ENCODE measurements at regions not wholly inside any gene's neighbourhood (a gene's known extent, or its start where the extent isn't known, plus 50 kb on each side); places are given as distances from the start of the nearest gene placed in this dataset.

DNA sequence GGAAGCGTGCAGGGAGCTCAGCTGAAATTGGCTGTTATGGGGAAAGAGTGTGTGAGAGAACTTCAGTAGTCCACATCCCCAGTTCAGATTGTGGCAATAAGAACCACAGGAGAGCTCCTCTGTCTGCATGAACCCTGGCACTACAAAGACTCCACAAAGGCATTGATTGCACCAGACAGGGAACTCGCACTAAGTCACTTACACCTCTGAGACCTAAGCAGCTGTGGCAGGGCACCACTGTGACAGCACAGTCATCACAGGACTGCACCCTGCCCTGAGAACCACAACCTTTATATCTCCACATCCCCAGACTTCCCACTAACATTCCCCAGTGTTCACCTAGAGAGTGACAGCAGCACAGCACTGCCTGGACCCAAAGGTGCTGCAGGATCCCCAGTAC, 226.8 kb downstream of the XPNPEP1 start:
- TF ChIP-seq TEAD4 (IDR thresholded peaks at IDR 0.05) (no peak), RAD21 (IDR thresholded peaks at IDR 0.05; ENCODE audit: low read depth) (no peak), CEBPB (IDR thresholded peaks at IDR 0.05) (no peak), YY1 (IDR thresholded peaks at IDR 0.05; ENCODE audit: low read depth) (no peak), ZBTB7A (IDR thresholded peaks at IDR 0.05; ENCODE audit: low read depth) (no peak), TAF1 (IDR thresholded peaks at IDR 0.05; ENCODE audit: low read depth) (no peak)

DNA sequence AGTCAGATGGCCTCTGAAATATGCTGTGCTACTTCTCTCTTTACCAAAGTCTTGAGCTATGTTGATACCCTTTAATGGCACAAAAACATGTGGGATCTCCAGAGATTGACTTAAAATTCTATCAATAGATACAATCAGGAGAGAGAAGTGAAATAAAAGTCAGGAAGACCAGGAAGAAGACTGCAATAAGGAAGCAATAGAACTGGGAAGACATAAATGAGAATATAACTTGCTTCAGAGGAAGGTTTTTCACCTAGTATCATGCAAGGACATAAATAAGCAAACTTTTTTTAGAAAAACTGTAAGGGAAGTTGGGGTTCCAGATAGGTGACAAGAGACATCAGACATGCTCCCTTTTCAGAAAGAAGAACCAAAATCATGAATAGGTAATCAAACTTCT, 227.3 kb downstream of the XPNPEP1 start:
- TF ChIP-seq, protein P1, sequence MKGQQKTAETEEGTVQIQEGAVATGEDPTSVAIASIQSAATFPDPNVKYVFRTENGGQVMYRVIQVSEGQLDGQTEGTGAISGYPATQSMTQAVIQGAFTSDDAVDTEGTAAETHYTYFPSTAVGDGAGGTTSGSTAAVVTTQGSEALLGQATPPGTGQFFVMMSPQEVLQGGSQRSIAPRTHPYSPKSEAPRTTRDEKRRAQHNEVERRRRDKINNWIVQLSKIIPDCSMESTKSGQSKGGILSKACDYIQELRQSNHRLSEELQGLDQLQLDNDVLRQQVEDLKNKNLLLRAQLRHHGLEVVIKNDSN (IDR thresholded peaks at IDR 0.05) = no peak
- no peak for TF ChIP-seq FOXM1 (IDR thresholded peaks at IDR 0.05; ENCODE audit: borderline replicate concordance, low read depth)
- no peak for TF ChIP-seq TEAD4 (IDR thresholded peaks at IDR 0.05)
- no peak for TF ChIP-seq EGR1 (IDR thresholded peaks at IDR 0.05)
- TF ChIP-seq TAF1 (IDR thresholded peaks at IDR 0.05; ENCODE audit: low read depth) = no peak
- TF ChIP-seq EP300 (IDR thresholded peaks at IDR 0.05; ENCODE audit: borderline replicate concordance) = no peak
- TF ChIP-seq, protein P2, sequence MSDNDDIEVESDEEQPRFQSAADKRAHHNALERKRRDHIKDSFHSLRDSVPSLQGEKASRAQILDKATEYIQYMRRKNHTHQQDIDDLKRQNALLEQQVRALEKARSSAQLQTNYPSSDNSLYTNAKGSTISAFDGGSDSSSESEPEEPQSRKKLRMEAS (IDR thresholded peaks at IDR 0.05) = no peak
- TF ChIP-seq CREB1 (IDR thresholded peaks at IDR 0.05; ENCODE audit: low read depth) = no peak
- TF ChIP-seq NFIC (IDR thresholded peaks at IDR 0.05) = no peak
- TF ChIP-seq ZBTB7A (IDR thresholded peaks at IDR 0.05; ENCODE audit: low read depth) = no peak
- TF ChIP-seq, protein P3, sequence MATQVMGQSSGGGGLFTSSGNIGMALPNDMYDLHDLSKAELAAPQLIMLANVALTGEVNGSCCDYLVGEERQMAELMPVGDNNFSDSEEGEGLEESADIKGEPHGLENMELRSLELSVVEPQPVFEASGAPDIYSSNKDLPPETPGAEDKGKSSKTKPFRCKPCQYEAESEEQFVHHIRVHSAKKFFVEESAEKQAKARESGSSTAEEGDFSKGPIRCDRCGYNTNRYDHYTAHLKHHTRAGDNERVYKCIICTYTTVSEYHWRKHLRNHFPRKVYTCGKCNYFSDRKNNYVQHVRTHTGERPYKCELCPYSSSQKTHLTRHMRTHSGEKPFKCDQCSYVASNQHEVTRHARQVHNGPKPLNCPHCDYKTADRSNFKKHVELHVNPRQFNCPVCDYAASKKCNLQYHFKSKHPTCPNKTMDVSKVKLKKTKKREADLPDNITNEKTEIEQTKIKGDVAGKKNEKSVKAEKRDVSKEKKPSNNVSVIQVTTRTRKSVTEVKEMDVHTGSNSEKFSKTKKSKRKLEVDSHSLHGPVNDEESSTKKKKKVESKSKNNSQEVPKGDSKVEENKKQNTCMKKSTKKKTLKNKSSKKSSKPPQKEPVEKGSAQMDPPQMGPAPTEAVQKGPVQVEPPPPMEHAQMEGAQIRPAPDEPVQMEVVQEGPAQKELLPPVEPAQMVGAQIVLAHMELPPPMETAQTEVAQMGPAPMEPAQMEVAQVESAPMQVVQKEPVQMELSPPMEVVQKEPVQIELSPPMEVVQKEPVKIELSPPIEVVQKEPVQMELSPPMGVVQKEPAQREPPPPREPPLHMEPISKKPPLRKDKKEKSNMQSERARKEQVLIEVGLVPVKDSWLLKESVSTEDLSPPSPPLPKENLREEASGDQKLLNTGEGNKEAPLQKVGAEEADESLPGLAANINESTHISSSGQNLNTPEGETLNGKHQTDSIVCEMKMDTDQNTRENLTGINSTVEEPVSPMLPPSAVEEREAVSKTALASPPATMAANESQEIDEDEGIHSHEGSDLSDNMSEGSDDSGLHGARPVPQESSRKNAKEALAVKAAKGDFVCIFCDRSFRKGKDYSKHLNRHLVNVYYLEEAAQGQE (IDR thresholded peaks at IDR 0.05; ENCODE audit: low read depth) = no peak
- no peak for TF ChIP-seq TCF12 (IDR thresholded peaks at IDR 0.05; ENCODE audit: low read depth)
- TF ChIP-seq YY1 (IDR thresholded peaks at IDR 0.05; ENCODE audit: low read depth) = no peak
- TF ChIP-seq RAD21 (IDR thresholded peaks at IDR 0.05; ENCODE audit: low read depth) = no peak
- TF ChIP-seq CEBPB (IDR thresholded peaks at IDR 0.05) = no peak

DNA sequence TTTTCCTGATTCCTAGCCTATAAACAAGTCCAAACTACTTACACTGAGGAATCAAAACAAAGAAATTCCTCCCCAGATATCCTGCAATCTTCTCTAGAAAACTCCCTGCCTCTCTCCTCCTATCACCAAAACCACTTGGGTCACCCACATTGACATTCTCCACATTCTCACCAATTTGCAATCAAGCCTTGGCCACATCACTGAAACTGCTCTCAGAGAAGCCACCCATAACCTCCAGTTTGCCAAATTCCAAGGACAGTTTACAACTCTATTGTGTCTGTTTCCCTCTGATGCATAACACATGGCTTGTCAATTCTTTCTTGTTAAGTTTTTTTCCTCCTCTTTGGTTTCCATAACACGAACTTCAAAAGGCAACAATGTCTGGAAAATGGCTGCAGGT, 233.5 kb downstream of the XPNPEP1 start:
- TF ChIP-seq EGR1 (IDR thresholded peaks at IDR 0.05) = no peak

DNA sequence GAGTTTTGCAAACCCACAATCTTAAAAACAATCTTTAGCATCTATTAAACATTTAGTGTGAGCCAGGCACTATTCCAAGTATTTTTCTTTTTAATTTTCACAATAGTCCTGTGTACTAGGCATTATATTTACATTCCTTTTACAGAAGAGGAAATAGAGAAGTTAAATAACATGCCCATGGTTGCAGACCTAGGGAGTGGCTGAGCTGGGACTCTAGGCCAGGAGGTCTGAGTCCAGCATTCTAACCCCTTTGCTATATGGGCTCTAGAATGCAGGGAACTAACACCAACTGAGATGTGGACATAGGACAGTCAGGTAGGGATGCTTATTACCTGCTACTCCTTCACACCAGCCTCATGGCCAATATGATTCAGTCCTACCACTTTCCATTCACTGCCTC, 243.8 kb downstream of the XPNPEP1 start:
- TF ChIP-seq TEAD4 (IDR thresholded peaks at IDR 0.05) (no peak), CEBPB (IDR thresholded peaks at IDR 0.05) (no peak), TCF12 (IDR thresholded peaks at IDR 0.05; ENCODE audit: low read depth) (no peak), YY1 (IDR thresholded peaks at IDR 0.05; ENCODE audit: low read depth) (no peak), TAF1 (IDR thresholded peaks at IDR 0.05; ENCODE audit: low read depth) (no peak), CREB1 (IDR thresholded peaks at IDR 0.05; ENCODE audit: low read depth) (no peak), RAD21 (IDR thresholded peaks at IDR 0.05; ENCODE audit: low read depth) (no peak), NFIC (IDR thresholded peaks at IDR 0.05) (no peak), EP300 (IDR thresholded peaks at IDR 0.05; ENCODE audit: borderline replicate concordance) (no peak), ZBTB7A (IDR thresholded peaks at IDR 0.05; ENCODE audit: low read depth) (no peak), FOXM1 (IDR thresholded peaks at IDR 0.05; ENCODE audit: borderline replicate concordance, low read depth) (no peak), EGR1 (IDR thresholded peaks at IDR 0.05) (no peak)
- TF ChIP-seq, protein P1 (IDR thresholded peaks at IDR 0.05) = no peak
- TF ChIP-seq, protein P2 (IDR thresholded peaks at IDR 0.05) = no peak
- TF ChIP-seq, protein P3 (IDR thresholded peaks at IDR 0.05; ENCODE audit: low read depth) = no peak

DNA sequence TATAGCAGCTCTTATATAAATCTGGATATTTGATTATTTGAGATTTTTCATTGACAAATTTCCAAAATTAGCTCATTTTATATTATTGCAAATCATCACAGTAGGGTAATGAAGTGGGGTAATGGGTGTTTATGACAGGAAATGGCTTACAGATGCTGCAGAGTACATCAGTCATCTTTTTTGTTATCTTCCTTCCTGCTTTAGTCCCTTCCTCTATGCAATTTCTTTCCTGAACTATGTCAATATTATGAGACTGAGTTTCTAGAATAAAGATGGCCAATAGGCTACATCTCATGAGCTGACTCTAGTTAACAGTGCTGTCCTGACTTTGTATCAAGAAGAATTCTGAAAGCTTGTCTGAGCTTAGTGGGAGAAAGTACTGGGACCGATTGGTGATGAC, 244.5 kb downstream of the XPNPEP1 start:
- no peak for TF ChIP-seq YY1 (IDR thresholded peaks at IDR 0.05; ENCODE audit: low read depth)
- no peak for TF ChIP-seq RAD21 (IDR thresholded peaks at IDR 0.05; ENCODE audit: low read depth)
- TF ChIP-seq NFIC (IDR thresholded peaks at IDR 0.05) = no peak
- TF ChIP-seq EGR1 (IDR thresholded peaks at IDR 0.05) = no peak
- TF ChIP-seq TAF1 (IDR thresholded peaks at IDR 0.05; ENCODE audit: low read depth) = no peak
- TF ChIP-seq, protein P3 (IDR thresholded peaks at IDR 0.05; ENCODE audit: low read depth) = no peak
- TF ChIP-seq FOXM1 (IDR thresholded peaks at IDR 0.05; ENCODE audit: borderline replicate concordance, low read depth) = no peak

All from Ishikawa (cell line).